ENCODE measurements at regions not wholly inside any gene's neighbourhood (a gene's known extent, or its start where the extent isn't known, plus 50 kb on each side); places are given as distances from the start of the nearest gene placed in this dataset.

DNA sequence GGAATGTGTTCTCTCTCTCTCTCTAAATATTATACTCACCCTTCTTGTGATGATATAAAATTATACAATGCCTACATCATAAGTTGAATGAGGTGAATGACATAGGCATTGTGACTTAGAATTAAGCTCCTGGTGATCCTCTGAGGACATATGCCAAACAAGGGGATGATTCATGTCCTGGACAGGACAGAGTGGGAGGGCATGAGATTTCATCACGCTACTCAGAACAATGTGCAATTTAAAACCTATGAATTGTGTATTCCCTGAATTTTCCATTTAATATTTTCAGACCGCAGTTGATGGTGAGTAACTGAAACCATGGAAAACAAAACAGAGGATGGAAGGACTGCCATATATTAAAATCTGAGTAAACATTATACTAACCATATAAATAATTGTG lies 782.2 kb upstream of the NUDT12 start:
- Mint-ChIP-seq H3K4me3 (no peak overlapping the region), H3K9me3 (ENCODE audit: insufficient read depth) (no peaks in the 10 kb centered on the region), H3K4me1 (no peaks in the 10 kb centered on the region), H3K27ac (no peak overlapping the region), H3K27me3 (no peaks in the 10 kb centered on the region)
- POLR2A ChIA-PET, result no interaction called here
- Histone ChIP-seq H3K4me3 (ENCODE audit: control extremely low read depth in 1 of 5, extremely low read depth in 1 of 5, insufficient read depth in 1 of 5, low read depth in 2 of 5, low read length in 4 of 5) (no peak overlapping the region), H3K27me3 (replicated peaks in 1 of 4; ENCODE audit: control extremely low read depth in 1 of 4, control insufficient read depth in 3 of 4, insufficient read depth in 4 of 4, low read length in 3 of 4) (no peaks in the 10 kb centered on the region), H3K36me3 (replicated peaks in 1 of 2; ENCODE audit: control extremely low read depth in 1 of 2, control insufficient read depth in 1 of 2, extremely low read depth in 1 of 2, insufficient read depth in 2 of 2, low read length in 1 of 2) (no peaks in the 10 kb centered on the region), H3K9me3 (ENCODE audit: control extremely low read depth in 1 of 3, control insufficient read depth in 2 of 3, insufficient read depth in 1 of 3, low read length in 2 of 3) (no peaks in the 10 kb centered on the region), H3K4me1 (ENCODE audit: control insufficient read depth in 2 of 2, insufficient read depth in 2 of 2, low read length in 2 of 2) (no peaks in the 10 kb centered on the region), H2AFZ (ENCODE audit: insufficient read depth, low read depth, low read length, poor library complexity, severe bottlenecking) (no peak overlapping the region), H3K79me2 (ENCODE audit: control insufficient read depth, insufficient read depth, low read length) (no peaks in the 10 kb centered on the region), H4K20me1 (ENCODE audit: control insufficient read depth, insufficient read depth, low read length, poor library complexity, severe bottlenecking) (no peaks in the 10 kb centered on the region), H3K9ac (ENCODE audit: low read length) (no peak overlapping the region), H3K27ac (ENCODE audit: low read length in 2 of 2) (no peak overlapping the region), H3K4me2 (replicated peaks; ENCODE audit: low read depth, low read length, poor library complexity, severe bottlenecking) (no peak overlapping the region)
- ATAC-seq (ENCODE audit: low read depth) (no peak), DNase-seq (no peak)
- no CpG with 5 or more reads among the region's 2 CpGs for WGBS (ENCODE audit: insufficient coverage)
- TF ChIP-seq EZH2 (IDR thresholded peaks at IDR 0.05; ENCODE audit: borderline replicate concordance, insufficient read depth, low read depth, low read length, poor library complexity, severe bottlenecking), result no peak
- TF ChIP-seq, protein P1, sequence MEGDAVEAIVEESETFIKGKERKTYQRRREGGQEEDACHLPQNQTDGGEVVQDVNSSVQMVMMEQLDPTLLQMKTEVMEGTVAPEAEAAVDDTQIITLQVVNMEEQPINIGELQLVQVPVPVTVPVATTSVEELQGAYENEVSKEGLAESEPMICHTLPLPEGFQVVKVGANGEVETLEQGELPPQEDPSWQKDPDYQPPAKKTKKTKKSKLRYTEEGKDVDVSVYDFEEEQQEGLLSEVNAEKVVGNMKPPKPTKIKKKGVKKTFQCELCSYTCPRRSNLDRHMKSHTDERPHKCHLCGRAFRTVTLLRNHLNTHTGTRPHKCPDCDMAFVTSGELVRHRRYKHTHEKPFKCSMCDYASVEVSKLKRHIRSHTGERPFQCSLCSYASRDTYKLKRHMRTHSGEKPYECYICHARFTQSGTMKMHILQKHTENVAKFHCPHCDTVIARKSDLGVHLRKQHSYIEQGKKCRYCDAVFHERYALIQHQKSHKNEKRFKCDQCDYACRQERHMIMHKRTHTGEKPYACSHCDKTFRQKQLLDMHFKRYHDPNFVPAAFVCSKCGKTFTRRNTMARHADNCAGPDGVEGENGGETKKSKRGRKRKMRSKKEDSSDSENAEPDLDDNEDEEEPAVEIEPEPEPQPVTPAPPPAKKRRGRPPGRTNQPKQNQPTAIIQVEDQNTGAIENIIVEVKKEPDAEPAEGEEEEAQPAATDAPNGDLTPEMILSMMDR (IDR thresholded peaks at IDR 0.05), result no peak
- CTCF ChIA-PET, result no interaction called here
- intact Hi-C loops (cut with micrococcal nuclease), result no loop called here

DNA sequence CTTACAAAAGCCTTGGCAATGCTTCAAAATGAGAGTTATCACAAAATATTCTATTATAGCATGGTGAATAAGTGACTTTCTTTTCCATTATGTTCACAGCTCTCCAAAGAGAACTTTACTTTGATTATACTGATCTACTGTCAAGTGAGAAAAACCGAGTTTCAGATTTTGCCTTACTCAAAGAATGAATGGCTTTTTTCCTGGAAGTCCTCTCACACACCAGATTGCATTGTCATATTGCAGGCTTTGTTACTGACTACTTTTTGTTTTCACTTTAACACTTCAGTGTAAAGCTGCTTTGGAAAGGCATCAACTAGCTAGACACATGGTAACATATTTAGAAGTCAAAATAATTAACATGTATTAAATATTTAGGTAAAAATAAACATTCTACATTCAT lies 765.2 kb upstream of the NUDT12 start:
- ATAC-seq (ENCODE audit: low read depth) (no peak), DNase-seq (no peak)
- H3K79me2 ChIP-seq (ENCODE audit: control insufficient read depth, insufficient read depth, low read length), result no peaks in the 10 kb centered on the region
- intact Hi-C loops (cut with micrococcal nuclease), result no loop called here
- no CpG with 5 or more reads among the region's 1 CpG for WGBS (ENCODE audit: insufficient coverage)
- TF ChIP-seq, protein P1 (IDR thresholded peaks at IDR 0.05), result no peak
- TF ChIP-seq EZH2 (IDR thresholded peaks at IDR 0.05; ENCODE audit: borderline replicate concordance, insufficient read depth, low read depth, low read length, poor library complexity, severe bottlenecking), result no peak
- H3K9me3 ChIP-seq (ENCODE audit: control extremely low read depth in 1 of 3, control insufficient read depth in 2 of 3, insufficient read depth in 1 of 3, low read length in 2 of 3), result no peaks in the 10 kb centered on the region
- POLR2A ChIA-PET, result no interaction called here
- H4K20me1 ChIP-seq (ENCODE audit: control insufficient read depth, insufficient read depth, low read length, poor library complexity, severe bottlenecking), result no peaks in the 10 kb centered on the region
- no peaks in the 10 kb centered on the region for H3K4me1 ChIP-seq (ENCODE audit: control insufficient read depth in 2 of 2, insufficient read depth in 2 of 2, low read length in 2 of 2)
- Mint-ChIP-seq H3K9me3 (ENCODE audit: insufficient read depth) (peaks cover 9% of the 10 kb centered on the region), H3K27ac (no peak overlapping the region), H3K4me1 (no peaks in the 10 kb centered on the region), H3K4me3 (no peak overlapping the region), H3K27me3 (no peaks in the 10 kb centered on the region)
- CTCF ChIA-PET, result no interaction called here
- H3K4me2 ChIP-seq (replicated peaks; ENCODE audit: low read depth, low read length, poor library complexity, severe bottlenecking), result no peak overlapping the region
- H3K4me3 ChIP-seq (ENCODE audit: control extremely low read depth in 1 of 5, extremely low read depth in 1 of 5, insufficient read depth in 1 of 5, low read depth in 2 of 5, low read length in 4 of 5), result no peak overlapping the region
- no peaks in the 10 kb centered on the region for H3K27me3 ChIP-seq (replicated peaks in 1 of 4; ENCODE audit: control extremely low read depth in 1 of 4, control insufficient read depth in 3 of 4, insufficient read depth in 4 of 4, low read length in 3 of 4)
- H3K27ac ChIP-seq (ENCODE audit: low read length in 2 of 2), result no peak overlapping the region
- H3K9ac ChIP-seq (ENCODE audit: low read length), result no peak overlapping the region
- no peak overlapping the region for H2AFZ ChIP-seq (ENCODE audit: insufficient read depth, low read depth, low read length, poor library complexity, severe bottlenecking)
- H3K36me3 ChIP-seq (replicated peaks in 1 of 2; ENCODE audit: control extremely low read depth in 1 of 2, control insufficient read depth in 1 of 2, extremely low read depth in 1 of 2, insufficient read depth in 2 of 2, low read length in 1 of 2), result no peaks in the 10 kb centered on the region
